Activated CD8-positive, alpha-beta memory T cell treated with anti-CD3 and anti-CD28 coated beads, Interleukin-2, amount 50 U/mL, for 24 hours (primary cell): ENCODE measurements at regions not wholly inside any gene's neighbourhood (a gene's known extent, or its start where the extent isn't known, plus 50 kb on each side); places are given as distances from the start of the nearest gene placed in this dataset.
"Not testable (repeated sequence)": the region's sequence is repeated elsewhere in the genome, so short reads cannot be mapped to it uniquely, and the experiment has no call there.

Experiments used
- DNase-seq: peaks from one replicate; pipeline ENCODE4 v3.0.0-alpha.2; 2020; ENCODE audit errors: extremely low read depth

GRCh38 chr3:95265129-95265528 is 1202.3 kb downstream of the NSUN3 start:
- no peak for DNase-seq

GRCh38 chr3:95271395-95271794 is 1208.5 kb downstream of the NSUN3 start:
- no peak for DNase-seq

GRCh38 chr3:95272166-95272565 is 1209.3 kb downstream of the NSUN3 start:
- no peak for DNase-seq

- DNase-seq, result no peak
These were observed 1209.9 kb downstream of the NSUN3 start for GRCh38 chr3:95272781-95273180.

- no peak for DNase-seq
These were observed 1214.8 kb downstream of the NSUN3 start for GRCh38 chr3:95277613-95278012.

DNA sequence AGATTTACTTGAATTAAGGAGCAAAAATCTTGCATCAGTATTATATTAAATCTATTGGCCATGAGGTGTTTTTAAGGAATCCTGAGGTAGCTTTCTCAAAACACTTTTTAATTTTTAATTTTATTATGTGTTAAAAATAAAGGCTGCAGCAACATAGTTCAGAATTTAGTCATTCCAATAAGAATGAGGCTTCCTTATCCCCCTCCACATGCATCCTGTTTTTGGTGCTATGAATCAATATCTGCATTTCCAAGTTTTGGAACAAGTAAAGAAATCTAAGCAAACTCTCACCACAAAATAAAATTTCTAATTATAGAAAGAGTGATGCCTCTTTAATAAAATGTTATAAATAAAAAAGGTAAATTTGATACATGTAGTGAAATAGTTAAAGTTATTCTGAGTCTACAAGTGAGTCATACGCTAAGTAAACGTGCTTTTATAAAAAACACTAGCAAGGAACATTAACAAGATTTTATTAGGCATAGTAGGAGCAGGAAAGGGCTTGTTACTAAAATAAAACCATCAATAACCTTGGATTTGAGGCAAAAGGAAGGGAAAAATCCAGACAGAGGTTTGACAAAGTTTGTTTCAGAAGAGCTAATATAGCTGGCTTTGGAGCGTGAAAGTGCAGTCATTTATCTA is 1218.0 kb downstream of the NSUN3 start:
- DNase-seq, result no peak

DNA sequence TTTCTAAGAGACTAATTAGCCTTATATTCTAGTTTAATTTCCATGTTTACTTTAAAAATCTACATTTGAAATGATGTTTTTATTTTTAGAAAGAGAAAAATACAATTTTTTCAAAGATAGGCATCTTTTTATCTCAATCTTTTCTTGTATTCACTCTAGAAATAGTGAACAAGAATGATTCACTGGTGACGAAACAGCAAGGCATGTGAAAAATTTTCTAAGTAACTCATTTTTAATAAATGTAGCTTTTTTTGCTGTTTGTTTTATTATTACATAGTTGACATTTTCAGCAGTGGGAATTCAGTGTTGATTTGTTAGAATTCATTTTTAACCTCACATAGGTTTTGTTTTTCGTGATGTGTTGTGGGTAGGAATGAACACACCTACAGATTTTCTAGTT is 1226.4 kb downstream of the NSUN3 start:
- no peak for DNase-seq

DNA sequence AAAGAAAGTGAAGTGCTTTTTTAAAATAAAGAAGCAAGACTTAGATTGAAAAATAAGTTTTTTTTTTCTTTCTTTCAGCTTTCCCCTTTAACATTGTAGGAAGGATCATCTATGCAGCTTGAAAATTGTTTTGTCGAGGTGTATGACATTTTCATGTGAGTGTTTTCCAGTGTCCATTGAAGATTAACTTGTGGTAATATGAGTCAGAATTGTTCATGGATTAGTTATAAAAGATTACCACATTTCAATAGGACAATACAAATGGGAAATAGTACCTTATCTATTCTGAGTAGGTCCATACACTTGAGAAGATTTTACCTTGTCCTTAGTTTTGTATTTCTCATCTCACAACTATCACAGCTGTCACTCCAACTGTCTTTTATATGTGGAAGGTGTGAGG is 1234.7 kb downstream of the NSUN3 start:
- no peak for DNase-seq

- no peak for DNase-seq
These were observed 1239.2 kb downstream of the NSUN3 start for GRCh38 chr3:95302044-95302443.

GRCh38 chr3:95310560-95310959 is 1247.7 kb downstream of the NSUN3 start:
- DNase-seq, result no peak

DNA sequence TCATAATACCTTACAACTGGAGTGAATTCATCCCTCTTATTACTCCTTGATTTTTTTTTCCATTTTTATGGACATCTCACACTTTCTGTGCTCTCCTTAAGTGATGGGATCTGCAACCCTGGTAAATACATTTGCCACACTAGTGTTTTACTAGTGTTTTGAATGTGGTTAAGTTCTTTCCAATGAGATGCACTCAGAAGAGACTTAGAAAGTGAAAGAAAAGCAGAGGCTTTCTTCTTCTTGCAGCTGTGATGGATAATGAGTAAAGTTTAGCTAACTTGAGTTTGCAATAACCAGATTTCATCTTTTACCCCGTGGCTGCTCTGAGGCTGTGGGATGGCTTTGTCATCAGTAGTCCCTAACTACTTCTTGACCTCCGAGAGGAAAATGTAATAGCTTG is 1248.4 kb downstream of the NSUN3 start:
- DNase-seq, result no peak

DNA sequence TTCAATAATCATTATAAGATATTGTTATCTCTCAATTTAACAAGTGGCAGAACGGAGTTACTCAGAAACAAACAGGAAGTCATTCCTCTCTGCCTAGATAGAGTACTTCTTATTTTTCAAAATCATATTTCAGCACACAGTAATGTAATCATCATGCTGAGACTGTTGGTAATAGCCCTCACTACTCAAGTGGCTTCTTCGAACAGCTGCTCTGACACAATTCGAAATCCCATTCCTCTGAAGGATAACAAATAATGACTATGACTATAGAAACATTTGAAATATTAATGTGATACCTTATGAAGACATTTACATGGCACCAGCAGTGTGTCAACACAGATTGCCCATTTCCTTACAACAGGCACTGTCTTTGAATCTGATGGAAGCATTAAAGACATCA is 1249.8 kb downstream of the NSUN3 start:
- no peak for DNase-seq

DNA sequence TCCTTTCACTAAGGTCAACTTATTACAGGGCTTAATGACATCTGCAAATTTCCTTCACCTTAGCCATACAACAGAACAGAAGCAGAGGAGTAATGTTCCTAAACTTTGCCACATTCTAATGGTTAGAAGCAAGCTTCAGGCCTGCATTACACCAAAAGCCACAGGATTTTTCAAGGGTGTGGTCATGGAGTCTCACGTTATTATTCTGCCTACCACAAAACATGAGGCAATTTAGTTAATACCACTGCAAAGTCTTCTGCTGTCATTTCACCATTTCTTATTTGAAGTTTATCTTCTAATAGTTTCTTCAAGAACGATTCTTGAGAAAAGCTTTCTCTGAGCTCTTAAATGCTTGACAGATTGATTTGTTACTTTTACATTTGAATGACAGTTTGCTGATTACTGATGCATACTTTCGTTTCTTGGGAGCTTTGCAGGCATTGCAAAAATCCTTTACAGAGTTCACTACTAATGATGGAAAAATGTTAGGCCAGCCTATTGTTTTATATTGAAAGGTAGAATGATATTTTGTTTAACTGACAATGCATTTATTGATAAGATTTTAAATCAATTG is 1257.1 kb downstream of the NSUN3 start:
- DNase-seq, result no peak

DNA sequence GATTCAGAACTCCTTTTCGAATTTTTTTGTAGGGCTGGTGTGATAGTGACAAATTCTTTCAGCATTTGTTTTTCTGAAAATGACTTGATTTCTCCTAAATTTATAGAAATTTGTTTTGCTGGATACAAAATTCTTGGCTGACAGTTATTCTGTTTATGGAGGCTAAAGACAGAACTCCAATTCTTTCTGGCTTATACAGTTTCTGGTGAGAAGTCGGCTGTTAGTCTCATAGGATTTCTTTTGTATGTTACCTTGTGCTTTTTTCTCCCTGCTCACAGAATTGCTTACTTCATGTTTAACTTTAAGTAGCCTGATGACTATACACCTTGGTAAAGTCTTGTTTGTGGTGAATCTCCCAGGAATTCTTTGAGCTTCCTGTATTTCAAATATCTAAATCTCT is 1264.6 kb downstream of the NSUN3 start:
- DNase-seq, result no peak

GRCh38 chr3:95333826-95334225 is 1271.0 kb downstream of the NSUN3 start:
- DNase-seq, result no peak

GRCh38 chr3:95334461-95334860 is 1271.6 kb downstream of the NSUN3 start:
- no peak for DNase-seq

DNA sequence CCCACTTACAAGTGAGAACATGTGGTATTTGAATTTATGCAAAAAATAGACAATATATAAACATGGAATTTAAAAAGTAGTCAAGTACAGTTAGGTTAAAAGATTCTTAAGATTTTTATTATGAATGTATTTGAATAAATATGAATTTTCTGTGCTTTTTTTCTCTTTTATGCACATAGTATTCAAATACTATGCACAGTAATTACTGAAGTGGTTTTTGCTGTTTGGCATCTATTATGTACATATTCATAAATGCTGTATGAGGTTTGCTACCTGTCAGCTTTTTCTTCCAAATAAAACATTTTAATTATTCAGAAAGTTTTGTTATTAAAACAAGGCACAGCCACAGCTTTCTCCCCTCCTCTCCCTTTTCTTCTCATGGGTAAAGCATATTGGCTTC is 1272.7 kb downstream of the NSUN3 start:
- DNase-seq, result no peak

DNA sequence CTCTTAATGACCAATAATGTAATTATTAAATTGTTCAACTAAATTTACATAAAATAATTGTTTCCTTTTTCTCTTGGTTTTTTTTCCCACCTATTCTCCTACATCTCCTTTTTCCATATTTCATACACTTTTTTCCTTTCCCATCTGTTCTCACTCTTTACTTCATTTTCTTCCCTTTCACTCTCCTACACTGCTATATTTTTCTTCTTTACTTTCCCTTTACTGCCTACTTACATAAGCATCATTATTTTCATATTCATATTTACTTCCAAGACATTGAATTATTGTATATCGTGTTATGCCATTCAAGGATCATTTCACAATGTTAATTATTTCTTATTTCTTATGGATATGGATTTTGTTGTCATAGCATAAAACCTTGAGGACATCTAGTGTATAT is 1275.6 kb downstream of the NSUN3 start:
- no peak for DNase-seq

GRCh38 chr3:95341314-95341713 is 1278.5 kb downstream of the NSUN3 start:
- DNase-seq, result no peak

- no peak for DNase-seq
These were observed 1280.4 kb downstream of the NSUN3 start for GRCh38 chr3:95343228-95343627.

DNA sequence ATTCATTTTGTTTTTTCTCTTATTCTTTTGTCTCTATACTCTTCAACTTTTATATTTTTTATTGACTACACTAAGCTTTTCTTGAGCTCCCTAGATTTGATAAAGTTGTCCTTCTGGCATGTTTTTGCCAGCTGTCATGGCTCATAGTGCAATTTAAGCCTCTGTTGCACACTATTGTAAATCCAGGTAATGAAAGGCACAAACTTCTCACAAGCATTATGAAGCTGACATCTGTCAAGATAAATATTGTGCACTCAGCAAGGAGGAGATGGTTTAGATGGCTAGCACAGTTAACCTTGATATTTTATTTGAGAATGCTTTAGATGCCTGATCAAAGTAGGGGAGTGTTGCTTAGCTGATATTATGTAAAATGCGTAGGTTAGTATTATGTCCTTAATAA is 1280.9 kb downstream of the NSUN3 start:
- DNase-seq, result no peak

DNA sequence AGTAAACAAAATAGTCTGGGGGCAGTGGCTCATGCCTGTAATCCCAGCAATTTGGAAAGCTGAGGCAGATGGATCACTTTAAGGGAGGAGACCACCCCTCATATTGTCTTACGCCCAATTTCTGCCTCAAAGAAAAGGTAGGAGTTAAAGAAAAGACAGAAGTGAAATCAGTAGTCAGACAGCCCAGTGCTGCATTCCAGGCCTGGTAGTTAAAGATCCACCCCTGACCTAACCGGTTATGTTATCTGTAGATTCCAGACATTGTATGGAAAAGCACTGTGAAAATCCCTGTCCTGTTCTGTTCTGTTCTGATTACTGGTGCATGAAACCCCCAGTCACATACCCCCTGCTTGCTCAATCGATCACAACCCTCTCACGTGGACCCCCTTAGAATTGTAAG is 1285.1 kb downstream of the NSUN3 start:
- not testable (repeated sequence) for DNase-seq

- DNase-seq, result no peak
These were observed 1286.0 kb downstream of the NSUN3 start for GRCh38 chr3:95348879-95349278.

- no peak for DNase-seq
These were observed 1287.2 kb downstream of the NSUN3 start for GRCh38 chr3:95350049-95350448.
